ENCODE measurements at regions not wholly inside any gene's neighbourhood (a gene's known extent, or its start where the extent isn't known, plus 50 kb on each side); places are given as distances from the start of the nearest gene placed in this dataset.

DNA sequence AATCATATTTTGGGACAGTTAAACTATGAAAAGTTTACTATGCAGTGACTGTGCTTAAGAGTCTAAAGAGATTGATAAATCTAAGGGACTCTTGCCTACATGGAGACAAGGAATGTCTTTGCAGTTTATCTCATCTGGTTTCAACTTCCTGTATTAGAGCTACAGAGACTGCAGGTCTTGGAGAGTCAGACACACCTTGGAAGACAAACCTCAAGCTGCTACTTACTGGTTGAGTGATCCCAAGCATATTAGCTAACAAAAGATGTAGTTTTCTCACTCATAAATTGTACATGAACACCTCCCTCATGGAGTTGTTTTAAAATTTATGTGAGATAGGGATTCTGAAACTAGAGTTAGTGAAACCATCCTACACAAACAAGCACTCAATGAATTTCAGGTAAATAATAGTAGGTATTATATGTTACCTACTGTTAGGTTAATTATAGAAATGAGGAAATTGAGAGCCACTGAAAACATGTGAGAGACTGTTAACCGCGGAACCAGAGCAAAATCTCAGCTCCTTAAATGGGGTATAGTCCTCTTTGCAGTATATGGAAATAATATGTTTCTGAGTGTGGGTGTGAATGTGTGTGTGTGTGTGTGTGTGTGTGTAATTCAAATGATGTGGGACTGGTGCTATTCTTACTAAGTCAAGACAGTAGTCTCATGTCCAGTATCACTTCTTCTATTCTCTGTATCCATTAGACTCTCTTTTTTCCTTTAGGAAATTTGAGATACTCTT is 752.1 kb downstream of the DTWD2 start (continued):
- TF ChIP-seq NR2F1 (conservative IDR thresholded peaks at IDR 0.05) (no peak), EGR1 (IDR thresholded peaks at IDR 0.05; ENCODE audit: borderline replicate concordance in 1 of 2, low read depth in 2 of 2, low read length in 2 of 2) (no peak), PAX5 (IDR thresholded peaks at IDR 0.05; ENCODE audit: borderline replicate concordance, low read depth, low read length) (no peak), MEF2B (IDR thresholded peaks at IDR 0.05; ENCODE audit: partially characterized antibody, poor library complexity, severe bottlenecking) (peak; percentile 47), HDGF (IDR thresholded peaks at IDR 0.05) (no peak), SPI1 (IDR thresholded peaks at IDR 0.05; ENCODE audit: borderline replicate concordance, insufficient read depth, low read depth, low read length) (peak; percentile 23; the same call in 1 of the 2 replicates), IKZF2 (IDR thresholded peaks at IDR 0.05) (peak in 1 of 2 experiments; percentile 62; a peak in 2 of 4 replicates), SUPT20H (IDR thresholded peaks at IDR 0.05; ENCODE audit: borderline replicate concordance, control insufficient read depth, low read depth, low read length) (no peak), MEF2A (IDR thresholded peaks at IDR 0.05; ENCODE audit: insufficient read depth, low read depth, low read length) (0 out of 2 replicates have a peak, but pooled peaks have one; percentile 46), ZBTB40 (IDR thresholded peaks at IDR 0.05; ENCODE audit: borderline replicate concordance) (no peak), STAT1 (conservative IDR thresholded peaks at IDR 0.05) (no peak), ZBED1 (IDR thresholded peaks at IDR 0.05; ENCODE audit: borderline replicate concordance) (no peak), LARP7 (IDR thresholded peaks at IDR 0.05) (no peak), JUNB (IDR thresholded peaks at IDR 0.05) (no peak), YBX1 (IDR thresholded peaks at IDR 0.05) (no peak), FOXM1 (IDR thresholded peaks at IDR 0.05; ENCODE audit: low read depth, low read length) (no peak), BACH1 (IDR thresholded peaks at IDR 0.05; ENCODE audit: borderline replicate concordance) (no peak)
- TF ChIP-seq, protein P1, sequence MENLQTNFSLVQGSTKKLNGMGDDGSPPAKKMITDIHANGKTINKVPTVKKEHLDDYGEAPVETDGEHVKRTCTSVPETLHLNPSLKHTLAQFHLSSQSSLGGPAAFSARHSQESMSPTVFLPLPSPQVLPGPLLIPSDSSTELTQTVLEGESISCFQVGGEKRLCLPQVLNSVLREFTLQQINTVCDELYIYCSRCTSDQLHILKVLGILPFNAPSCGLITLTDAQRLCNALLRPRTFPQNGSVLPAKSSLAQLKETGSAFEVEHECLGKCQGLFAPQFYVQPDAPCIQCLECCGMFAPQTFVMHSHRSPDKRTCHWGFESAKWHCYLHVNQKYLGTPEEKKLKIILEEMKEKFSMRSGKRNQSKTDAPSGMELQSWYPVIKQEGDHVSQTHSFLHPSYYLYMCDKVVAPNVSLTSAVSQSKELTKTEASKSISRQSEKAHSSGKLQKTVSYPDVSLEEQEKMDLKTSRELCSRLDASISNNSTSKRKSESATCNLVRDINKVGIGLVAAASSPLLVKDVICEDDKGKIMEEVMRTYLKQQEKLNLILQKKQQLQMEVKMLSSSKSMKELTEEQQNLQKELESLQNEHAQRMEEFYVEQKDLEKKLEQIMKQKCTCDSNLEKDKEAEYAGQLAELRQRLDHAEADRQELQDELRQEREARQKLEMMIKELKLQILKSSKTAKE (IDR thresholded peaks at IDR 0.05; ENCODE audit: low read depth, poor library complexity, severe bottlenecking): no peak

Measured in GM12878 (cell line).